GM19455 (cell line): ENCODE measurements at regions not wholly inside any gene's neighbourhood (a gene's known extent, or its start where the extent isn't known, plus 50 kb on each side); places are given as distances from the start of the nearest gene placed in this dataset.
"Not testable (repeated sequence)": the region's sequence is repeated elsewhere in the genome, so short reads cannot be mapped to it uniquely, and the experiment has no call there.

Experiments
- ATAC-seq: cut with Tn5 transposase; IDR thresholded peaks from one replicate; pipeline ENCODE4 v1.9.1; 2021; ENCODE audit not compliant: unreplicated experiment

DNA sequence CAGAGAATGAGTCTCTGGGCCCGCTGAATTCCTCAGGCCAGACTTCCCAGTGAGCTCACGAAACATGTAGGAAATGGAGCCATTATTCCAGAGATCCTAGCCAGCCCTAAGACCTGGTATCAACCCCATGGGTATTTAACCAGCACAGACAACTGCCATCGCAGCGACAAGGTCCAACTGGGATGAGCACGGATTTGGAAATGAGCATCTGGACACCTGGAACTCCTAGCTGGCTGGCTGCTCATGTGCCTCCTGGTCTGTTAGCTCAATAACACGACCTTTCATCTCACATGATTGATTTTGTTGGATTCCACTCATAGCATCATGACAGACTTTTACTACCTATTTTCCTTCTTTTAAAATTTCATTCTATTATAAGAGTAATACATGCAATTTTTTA, 51.0 kb downstream of the POU3F3 start:
- ATAC-seq: no peak

GRCh38 chr2:104909317-104909716, 55.4 kb downstream of the POU3F3 start:
- no peak for ATAC-seq

DNA sequence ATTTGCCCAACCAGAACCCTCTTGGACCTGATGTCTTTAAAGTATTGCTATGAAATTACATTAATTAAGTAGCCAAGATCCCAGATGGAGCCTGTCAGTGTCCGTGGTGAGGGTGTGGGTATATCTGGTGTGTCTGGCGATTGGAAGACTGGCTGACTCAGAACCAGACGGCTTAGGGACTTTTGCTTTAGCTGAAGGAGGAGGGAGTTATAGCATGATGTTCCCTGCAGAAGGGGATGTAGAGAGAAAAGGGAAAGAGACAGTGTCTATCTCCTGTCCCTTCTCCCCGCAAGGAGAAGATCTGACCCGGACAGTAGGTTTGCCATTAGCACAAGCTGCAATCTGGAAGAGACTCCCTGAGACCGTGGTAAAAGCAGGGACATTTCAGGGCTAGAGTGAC, 60.6 kb downstream of the POU3F3 start:
- ATAC-seq: no peak

DNA sequence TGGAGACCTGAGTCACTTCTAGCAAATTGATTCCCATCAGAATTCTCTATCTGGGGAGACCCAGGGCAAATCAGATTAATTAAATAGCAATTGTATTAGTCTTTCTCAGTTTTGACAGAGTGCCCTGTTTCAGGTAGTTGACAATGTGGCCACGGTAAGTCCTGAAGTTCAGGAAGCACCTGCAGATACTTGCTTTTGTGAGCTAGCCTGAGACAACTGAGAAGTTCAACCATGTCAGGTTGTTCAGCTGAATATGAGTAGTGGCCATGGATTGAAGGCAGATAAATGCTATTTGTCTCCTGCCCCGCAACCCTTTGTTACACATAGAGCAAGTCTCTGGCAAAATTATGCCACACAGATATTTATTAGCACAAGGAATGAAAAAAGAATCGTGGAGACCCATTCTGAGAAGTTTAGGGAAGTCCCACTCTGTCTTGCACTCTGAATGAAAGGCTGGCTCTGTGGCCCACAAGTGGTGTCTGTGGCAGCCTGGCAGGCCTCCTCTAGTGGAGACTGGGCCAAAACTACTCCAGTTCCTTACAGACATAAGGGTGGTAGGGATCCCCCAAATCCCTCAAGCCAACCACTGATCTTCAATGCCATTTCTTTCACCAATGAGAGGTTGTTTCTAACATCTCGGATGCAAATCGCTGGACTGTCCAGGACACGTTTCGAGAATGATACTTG, 61.3 kb downstream of the POU3F3 start:
- no peak for ATAC-seq

GRCh38 chr2:104919127-104919526, 65.2 kb downstream of the POU3F3 start:
- ATAC-seq: no peak

GRCh38 chr2:104923665-104924064, 69.8 kb downstream of the POU3F3 start:
- ATAC-seq: no peak

DNA sequence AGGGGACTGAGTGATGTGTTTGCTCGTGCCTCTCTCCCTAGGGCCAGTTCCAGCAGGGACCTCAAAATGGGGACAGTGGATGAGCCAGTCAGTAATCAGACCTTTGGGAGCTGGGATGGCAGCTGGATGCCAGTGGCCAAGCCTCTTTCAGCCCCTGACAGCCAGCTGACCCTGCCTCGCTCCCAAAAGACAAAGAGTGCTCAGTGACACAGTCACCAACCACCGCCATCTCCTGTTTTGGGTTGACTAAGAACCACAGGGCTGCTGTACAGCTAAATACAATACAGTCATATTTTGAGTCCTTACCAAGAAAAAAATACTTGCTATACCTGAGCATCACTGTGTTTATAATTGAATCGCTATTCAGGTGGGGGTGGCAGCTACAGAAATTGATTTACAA, 75.7 kb downstream of the POU3F3 start:
- no peak for ATAC-seq

- no peak for ATAC-seq
Observed at GRCh38 chr2:104930732-104931131, 76.8 kb downstream of the POU3F3 start.

GRCh38 chr2:104932243-104932642, 78.3 kb downstream of the POU3F3 start:
- ATAC-seq: no peak

GRCh38 chr2:104933151-104933917, 79.4 kb downstream of the POU3F3 start:
- ATAC-seq: no peak

GRCh38 chr2:104936527-104936926, 82.6 kb downstream of the POU3F3 start:
- ATAC-seq: no peak

GRCh38 chr2:104938231-104938941, 84.5 kb downstream of the POU3F3 start:
- ATAC-seq: peak; percentile 83

DNA sequence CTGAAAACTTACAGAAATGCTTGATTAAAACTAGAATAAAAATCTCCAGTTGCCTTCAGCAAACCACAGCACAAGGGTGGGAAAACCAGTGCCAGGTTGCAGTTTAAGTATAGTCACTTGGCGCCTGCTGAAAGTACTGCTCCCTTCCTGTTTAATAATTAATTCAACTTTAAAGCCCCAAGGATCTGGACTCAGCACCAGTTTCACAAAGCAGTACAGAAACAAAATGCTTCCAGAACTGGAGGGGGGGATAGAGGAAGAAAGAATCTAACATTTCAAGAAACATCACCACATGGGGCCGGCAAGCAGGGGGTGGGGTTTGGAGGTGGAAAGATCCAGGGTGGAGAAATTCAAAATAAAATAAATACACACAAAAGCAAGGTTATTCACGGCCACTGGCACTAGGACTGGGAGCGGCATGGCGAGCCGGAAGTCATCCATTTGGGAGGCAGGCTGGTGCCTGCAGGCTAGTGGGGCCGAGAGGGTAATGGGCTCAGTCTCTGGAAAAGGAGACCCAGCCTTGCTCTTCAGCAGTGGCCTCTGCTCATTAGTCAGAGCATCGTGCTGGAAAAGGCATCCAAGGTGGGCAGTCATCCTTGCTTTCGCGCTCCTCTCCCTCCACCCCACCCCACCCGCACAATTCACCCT, 85.8 kb downstream of the POU3F3 start:
- no peak for ATAC-seq

- ATAC-seq: no peak
Observed at GRCh38 chr2:104944495-104944894, 90.6 kb downstream of the POU3F3 start.

GRCh38 chr2:104945121-104945520, 91.2 kb downstream of the POU3F3 start:
- ATAC-seq: no peak

GRCh38 chr2:104945866-104946265, 92.0 kb downstream of the POU3F3 start:
- no peak for ATAC-seq

GRCh38 chr2:104947456-104947855, 90.4 kb upstream of the MRPS9 start:
- ATAC-seq: not testable (repeated sequence)

DNA sequence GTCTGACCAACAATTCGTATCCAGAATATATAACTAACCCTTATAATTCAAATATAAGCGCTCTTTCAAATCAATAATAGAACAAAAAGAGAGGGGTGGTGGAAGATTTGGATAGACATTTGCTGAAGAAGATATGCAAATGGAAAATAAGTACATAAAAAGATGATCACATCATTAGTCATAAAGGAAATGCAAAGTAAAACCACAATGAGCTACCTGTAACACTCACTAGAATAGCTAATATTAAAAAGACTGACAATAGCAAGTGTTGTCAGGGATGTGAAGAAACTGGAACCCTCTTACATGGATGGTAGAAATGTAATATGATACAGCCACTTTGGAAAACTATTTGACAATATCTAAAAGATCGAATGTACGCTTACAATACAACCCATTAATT, 84.9 kb upstream of the MRPS9 start:
- ATAC-seq: no peak

GRCh38 chr2:104965900-104966299, 72.0 kb upstream of the MRPS9 start:
- ATAC-seq: no peak

- no peak for ATAC-seq
Observed at GRCh38 chr2:104969564-104969963, 68.3 kb upstream of the MRPS9 start.

DNA sequence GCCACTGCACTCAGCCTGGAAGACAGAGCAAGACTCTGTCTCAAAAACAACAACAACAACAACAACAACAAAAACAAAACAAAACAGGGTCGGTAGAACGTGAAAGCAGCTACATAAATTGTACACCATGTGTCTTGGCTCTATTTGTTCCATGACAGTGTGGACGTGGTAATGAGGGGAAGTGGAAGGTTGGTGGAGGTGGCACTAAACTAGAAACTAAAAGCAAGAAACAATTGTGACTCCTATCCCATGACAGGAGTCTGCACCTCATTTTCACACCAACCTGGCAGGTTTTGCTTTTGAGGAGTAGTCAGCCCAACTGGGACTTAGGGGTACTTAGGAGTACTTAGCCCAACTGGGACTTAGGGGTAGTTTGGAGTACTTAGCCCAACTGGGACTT, 62.5 kb upstream of the MRPS9 start:
- ATAC-seq: no peak
